Parathyroid adenoma (tissue), 2 donors: ENCODE measurements at regions not wholly inside any gene's neighbourhood (a gene's known extent, or its start where the extent isn't known, plus 50 kb on each side); places are given as distances from the start of the nearest gene placed in this dataset.

Experiments
- H2AFZ ChIP-seq: fragments of 300-600 bp; sonication (generic); one replicate; pipeline ENCODE4 v1.7.0; 2017; ENCODE audit warnings: antibody characterized with exemption, mild to moderate bottlenecking
- H3K27ac ChIP-seq: fragments of 300-600 bp; sonication (generic); one replicate; pipeline ENCODE4 v1.7.0; 2017
- H3K27me3 ChIP-seq: fragments of 300-600 bp; sonication (generic); one replicate; pipeline ENCODE4 v1.7.0; 2017; ENCODE audit warnings: low read length; ENCODE audit not compliant: control insufficient read depth, insufficient read depth
- H3K36me3 ChIP-seq: fragments of 300-600 bp; sonication (generic); one replicate; pipeline ENCODE4 v1.7.0; 2017; ENCODE audit warnings: low read length; ENCODE audit not compliant: control insufficient read depth, insufficient read depth
- H3K4me1 ChIP-seq: fragments of 300-600 bp; sonication (generic); one replicate; pipeline ENCODE4 v1.7.0; 2017; ENCODE audit warnings: control low read depth
- H3K4me2 ChIP-seq: fragments of 300-600 bp; sonication (generic); one replicate; pipeline ENCODE4 v1.7.0; 2017; ENCODE audit warnings: low read length
- H3K4me3 ChIP-seq: fragments of 300-600 bp; sonication (generic); one replicate; pipeline ENCODE4 v1.7.0; 2017; ENCODE audit warnings: low read depth, low read length
- H3K79me2 ChIP-seq: fragments of 300-600 bp; sonication (generic); one replicate; pipeline ENCODE4 v1.7.0; 2017; ENCODE audit warnings: control low read depth
- H3K9ac ChIP-seq: fragments of 300-600 bp; sonication (generic); one replicate; pipeline ENCODE4 v1.7.0; 2017; ENCODE audit warnings: mild to moderate bottlenecking
- H3K9me3 ChIP-seq: fragments of 300-600 bp; sonication (generic); one replicate; pipeline ENCODE4 v1.7.0; 2017; ENCODE audit warnings: low read length; ENCODE audit not compliant: control insufficient read depth
- TF ChIP-seq, protein P1 (sequence below): fragments of 300-600 bp; sonication (generic); IDR thresholded peaks from one replicate; pipeline ENCODE4 v1.7.0; 2017; ENCODE audit warnings: antibody characterized with exemption, mild to moderate bottlenecking
- donor health status: primary hyperparathyroidism.

- Histone ChIP-seq H3K4me3 (no peak overlapping the region), H3K4me1 (no peaks in the 10 kb centered on the region), H3K36me3 (no peaks in the 10 kb centered on the region), H3K9ac (no peak overlapping the region), H3K79me2 (no peaks in the 10 kb centered on the region), H3K9me3 (no peaks in the 10 kb centered on the region), H2AFZ (no peak overlapping the region), H3K27me3 (no peaks in the 10 kb centered on the region), H3K27ac (no peak overlapping the region), H3K4me2 (no peak overlapping the region)
- TF ChIP-seq, protein P1, sequence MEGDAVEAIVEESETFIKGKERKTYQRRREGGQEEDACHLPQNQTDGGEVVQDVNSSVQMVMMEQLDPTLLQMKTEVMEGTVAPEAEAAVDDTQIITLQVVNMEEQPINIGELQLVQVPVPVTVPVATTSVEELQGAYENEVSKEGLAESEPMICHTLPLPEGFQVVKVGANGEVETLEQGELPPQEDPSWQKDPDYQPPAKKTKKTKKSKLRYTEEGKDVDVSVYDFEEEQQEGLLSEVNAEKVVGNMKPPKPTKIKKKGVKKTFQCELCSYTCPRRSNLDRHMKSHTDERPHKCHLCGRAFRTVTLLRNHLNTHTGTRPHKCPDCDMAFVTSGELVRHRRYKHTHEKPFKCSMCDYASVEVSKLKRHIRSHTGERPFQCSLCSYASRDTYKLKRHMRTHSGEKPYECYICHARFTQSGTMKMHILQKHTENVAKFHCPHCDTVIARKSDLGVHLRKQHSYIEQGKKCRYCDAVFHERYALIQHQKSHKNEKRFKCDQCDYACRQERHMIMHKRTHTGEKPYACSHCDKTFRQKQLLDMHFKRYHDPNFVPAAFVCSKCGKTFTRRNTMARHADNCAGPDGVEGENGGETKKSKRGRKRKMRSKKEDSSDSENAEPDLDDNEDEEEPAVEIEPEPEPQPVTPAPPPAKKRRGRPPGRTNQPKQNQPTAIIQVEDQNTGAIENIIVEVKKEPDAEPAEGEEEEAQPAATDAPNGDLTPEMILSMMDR, result no peak
Measured at GRCh38 chr5:167485061-167485774, 806.2 kb upstream of the WWC1 start.

DNA sequence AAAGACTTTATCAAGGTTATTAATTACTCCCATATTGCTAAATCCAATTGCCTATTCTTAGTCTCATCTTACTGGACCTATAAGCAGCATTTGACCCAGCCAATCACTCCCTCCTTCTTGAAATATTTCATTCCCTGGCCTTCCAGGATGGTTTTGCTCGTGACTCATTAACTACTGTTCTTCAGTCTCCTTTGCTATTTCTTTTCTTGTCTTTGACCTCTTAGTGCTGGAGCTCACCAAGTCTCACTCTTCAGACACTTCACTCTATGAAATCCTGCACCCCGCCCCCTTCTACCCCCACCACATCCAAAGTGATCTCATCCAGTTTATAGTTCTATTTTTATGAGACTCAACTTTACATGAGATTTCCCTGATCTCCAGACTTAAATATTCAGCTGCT lies 803.1 kb upstream of the WWC1 start:
- Histone ChIP-seq H3K27ac (no peak overlapping the region), H3K27me3 (no peaks in the 10 kb centered on the region), H3K4me3 (no peak overlapping the region), H2AFZ (no peak overlapping the region), H3K79me2 (no peaks in the 10 kb centered on the region), H3K9me3 (no peaks in the 10 kb centered on the region), H3K4me2 (no peak overlapping the region), H3K9ac (no peak overlapping the region), H3K4me1 (no peaks in the 10 kb centered on the region), H3K36me3 (no peaks in the 10 kb centered on the region)
- TF ChIP-seq, protein P1, result no peak

GRCh38 chr5:167489202-167489601 lies 802.2 kb upstream of the WWC1 start:
- Histone ChIP-seq H3K4me2 (no peak overlapping the region), H3K4me1 (no peaks in the 10 kb centered on the region), H2AFZ (no peak overlapping the region), H3K9me3 (no peaks in the 10 kb centered on the region), H3K27me3 (no peaks in the 10 kb centered on the region), H3K27ac (no peak overlapping the region), H3K36me3 (no peaks in the 10 kb centered on the region), H3K79me2 (no peaks in the 10 kb centered on the region), H3K4me3 (no peak overlapping the region), H3K9ac (no peak overlapping the region)
- TF ChIP-seq, protein P1, result no peak

GRCh38 chr5:167503926-167504720 lies 787.3 kb upstream of the WWC1 start:
- Histone ChIP-seq H3K36me3 (no peaks in the 10 kb centered on the region), H2AFZ (no peak overlapping the region), H3K9me3 (no peaks in the 10 kb centered on the region), H3K9ac (no peak overlapping the region), H3K79me2 (no peaks in the 10 kb centered on the region), H3K4me2 (no peak overlapping the region), H3K4me1 (no peaks in the 10 kb centered on the region), H3K4me3 (no peak overlapping the region), H3K27me3 (no peaks in the 10 kb centered on the region), H3K27ac (no peak overlapping the region)
- TF ChIP-seq, protein P1, result no peak
